ENCODE measurements at regions not wholly inside any gene's neighbourhood (a gene's known extent, or its start where the extent isn't known, plus 50 kb on each side); places are given as distances from the start of the nearest gene placed in this dataset.

- H2BK15ac ChIP-seq (ENCODE audit: low read depth, low read length), result no peak overlapping the region
- no peak overlapping the region for H3K27ac ChIP-seq (ENCODE audit: insufficient read depth, low read length)
- ChIA-PET CTCF (no interaction called here), POLR2A (ENCODE audit: unreplicated experiment) (no interaction called here)
- no peak for TF ChIP-seq RCOR1 (IDR thresholded peaks at IDR 0.05; ENCODE audit: insufficient replicate concordance, low read length)
- no peak for TF ChIP-seq SMC3 (IDR thresholded peaks at IDR 0.05; ENCODE audit: low read depth, low read length)
- TF ChIP-seq ELK1 (IDR thresholded peaks at IDR 0.05; ENCODE audit: borderline replicate concordance, low read depth, low read length), result no peak
- no peak for TF ChIP-seq MXI1 (IDR thresholded peaks at IDR 0.05; ENCODE audit: borderline replicate concordance, low read depth, low read length)
- no peak for TF ChIP-seq RAD21 (IDR thresholded peaks at IDR 0.05; ENCODE audit: low read length)
- no peak for TF ChIP-seq CTCF (conservative IDR thresholded peaks at IDR 0.05; ENCODE audit: low read depth, low read length)
- no peak for TF ChIP-seq POLR2A (IDR thresholded peaks at IDR 0.05; ENCODE audit: low read depth, low read length)
- no peak for TF ChIP-seq FOS (IDR thresholded peaks at IDR 0.05; ENCODE audit: low read depth, low read length)
- no peak for TF ChIP-seq MAZ (IDR thresholded peaks at IDR 0.05; ENCODE audit: borderline replicate concordance, low read depth, low read length)
- TF ChIP-seq BHLHE40 (IDR thresholded peaks at IDR 0.05; ENCODE audit: low read depth, low read length), result no peak
- no peak for TF ChIP-seq NFE2L2 (IDR thresholded peaks at IDR 0.05; ENCODE audit: low read depth, low read length)
- no peak for TF ChIP-seq MAFK (IDR thresholded peaks at IDR 0.05; ENCODE audit: low read depth, low read length)
- TF ChIP-seq USF2 (IDR thresholded peaks at IDR 0.05; ENCODE audit: low read depth, low read length), result no peak
- no peak for TF ChIP-seq CHD1 (IDR thresholded peaks at IDR 0.05; ENCODE audit: low read depth, low read length)
- no peak for TF ChIP-seq CEBPB (IDR thresholded peaks at IDR 0.05; ENCODE audit: low read depth, low read length)
- no peak for TF ChIP-seq RFX5 (IDR thresholded peaks at IDR 0.05; ENCODE audit: low read depth, low read length)
- no peaks in the 10 kb centered on the region for H3K9me1 ChIP-seq (ENCODE audit: insufficient read depth, low read length)
- intact Hi-C loops (cut with micrococcal nuclease) (no loop called here), in situ Hi-C loops (cut with MboI; ENCODE audit: low sequenced_read_pairs) (no loop called here), dilution Hi-C loops (cut with HindIII; ENCODE audit: low sequenced_read_pairs, unreplicated experiment) (no loop called here)
- H4K5ac ChIP-seq (ENCODE audit: low read depth, low read length), result no peak overlapping the region
- H3K9ac ChIP-seq (ENCODE audit: low read depth, low read length), result no peak overlapping the region
- BruUV-seq (replicated peaks), result no TSS peak
- no peak overlapping the region for H2BK20ac ChIP-seq (ENCODE audit: low read depth, low read length)
- H4K8ac ChIP-seq (ENCODE audit: low read depth in 2 of 2, low read length in 2 of 2), result no peak overlapping the region
- H3K36me3 ChIP-seq (ENCODE audit: control insufficient read depth, insufficient read depth, low read length), result no peaks in the 10 kb centered on the region
- no peaks in the 10 kb centered on the region for H3K4me1 ChIP-seq (ENCODE audit: control insufficient read depth, insufficient read depth, low read length)
- H3K27me3 ChIP-seq (ENCODE audit: control insufficient read depth, insufficient read depth, low read length), result no peaks in the 10 kb centered on the region
- H3K23ac ChIP-seq (ENCODE audit: low read depth, low read length), result no peak overlapping the region
- H4K20me1 ChIP-seq (ENCODE audit: insufficient read depth, low read length), result no peaks in the 10 kb centered on the region
- H2AK5ac ChIP-seq (ENCODE audit: low read depth, low read length), result no peak overlapping the region
- H4K91ac ChIP-seq (ENCODE audit: insufficient read depth, low read depth, low read length), result no peak overlapping the region
- no peak overlapping the region for H3K4ac ChIP-seq (ENCODE audit: low read depth, low read length)
- DNase-seq (no peak), ATAC-seq (ENCODE audit: low read depth) (no peak)
- H3K4me3 ChIP-seq (ENCODE audit: insufficient read depth, low read depth, low read length), result no peak overlapping the region
- H3K4me2 ChIP-seq (ENCODE audit: low read depth, low read length), result no peak overlapping the region
- H3K56ac ChIP-seq (ENCODE audit: extremely low read depth, insufficient read depth, low read length), result no peak overlapping the region
- no peaks in the 10 kb centered on the region for H3K79me1 ChIP-seq (ENCODE audit: low read depth in 1 of 2, low read length in 2 of 2)
- H2AK9ac ChIP-seq (replicated peaks; ENCODE audit: low read depth, low read length, poor library complexity), result no peak overlapping the region
- no peak overlapping the region for H3K14ac ChIP-seq (replicated peaks; ENCODE audit: low read depth, low read length)
- H2AFZ ChIP-seq (replicated peaks; ENCODE audit: low read length, poor library complexity), result no peak overlapping the region
- no CpG with 5 or more reads among the region's 2 CpGs for WGBS, 2 experiments (ENCODE audit: extremely low coverage in 2 of 2, insufficient read length in 1 of 2)
- no peak overlapping the region for H3K18ac ChIP-seq (ENCODE audit: low read depth, low read length)
- no peak overlapping the region for H2BK5ac ChIP-seq (ENCODE audit: low read depth, low read length, poor library complexity, severe bottlenecking)
- H3K9me3 ChIP-seq (ENCODE audit: control insufficient read depth, insufficient read depth, low read length), result peaks cover 5% of the 10 kb centered on the region
- no peak overlapping the region for H2BK120ac ChIP-seq (ENCODE audit: low read depth, low read length)
These were observed 320.2 kb upstream of the CHD6 start for GRCh38 chr20:41938353-41938752.
